Left renal pelvis (tissue), 4 donors: ENCODE measurements at regions not wholly inside any gene's neighbourhood (a gene's known extent, or its start where the extent isn't known, plus 50 kb on each side); places are given as distances from the start of the nearest gene placed in this dataset.

Experiments used
- DNase-seq, 4 donors: peaks; one replicate each; pipeline ENCODE4 v3.0.0-alpha.2; 2013; ENCODE audit warnings: low read depth in 4 of 4, low spot score in 3 of 4

- DNase-seq, result no peak
Measured at GRCh38 chr15:70476441-70476840, 286.9 kb downstream of the UACA start.

DNA sequence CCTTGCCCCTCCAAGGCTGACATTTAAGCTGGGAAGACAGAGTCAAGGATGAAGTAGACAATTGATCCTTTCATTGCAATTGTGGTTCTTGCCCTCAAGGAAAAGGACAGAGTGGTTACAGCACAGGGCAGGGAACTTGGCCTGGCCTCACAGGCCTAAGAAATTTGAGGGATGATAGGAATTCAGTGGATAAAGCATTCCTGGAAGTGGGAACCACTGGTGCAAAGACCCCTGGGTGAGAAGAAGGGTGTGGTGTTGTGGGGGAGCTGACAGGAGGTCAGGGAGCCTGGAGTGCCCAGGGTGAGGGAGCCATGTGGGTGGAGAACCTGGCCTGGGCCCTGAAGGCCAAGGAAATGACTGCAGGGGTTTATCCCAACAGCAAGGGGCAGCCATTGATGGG, 287.4 kb downstream of the UACA start:
- no peak for DNase-seq

DNA sequence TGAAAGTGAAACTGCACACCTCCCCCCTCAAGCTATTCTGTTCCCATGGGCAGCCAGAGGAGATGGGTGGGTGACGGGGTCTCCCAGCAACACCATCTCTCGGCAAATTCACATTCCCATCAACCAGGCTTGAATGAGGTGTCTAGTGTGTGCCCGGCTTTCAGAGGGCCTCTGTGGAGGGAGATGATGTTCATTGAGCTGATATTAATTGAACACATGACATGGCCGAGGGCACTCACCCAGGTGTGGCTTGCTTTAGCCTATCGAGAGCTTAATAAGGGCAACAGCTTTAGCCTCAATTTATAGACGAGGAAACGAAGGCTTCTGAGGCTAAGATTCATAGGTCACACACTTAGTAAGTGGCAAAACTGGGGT, 288.0 kb downstream of the UACA start:
- DNase-seq, result no peak

DNA sequence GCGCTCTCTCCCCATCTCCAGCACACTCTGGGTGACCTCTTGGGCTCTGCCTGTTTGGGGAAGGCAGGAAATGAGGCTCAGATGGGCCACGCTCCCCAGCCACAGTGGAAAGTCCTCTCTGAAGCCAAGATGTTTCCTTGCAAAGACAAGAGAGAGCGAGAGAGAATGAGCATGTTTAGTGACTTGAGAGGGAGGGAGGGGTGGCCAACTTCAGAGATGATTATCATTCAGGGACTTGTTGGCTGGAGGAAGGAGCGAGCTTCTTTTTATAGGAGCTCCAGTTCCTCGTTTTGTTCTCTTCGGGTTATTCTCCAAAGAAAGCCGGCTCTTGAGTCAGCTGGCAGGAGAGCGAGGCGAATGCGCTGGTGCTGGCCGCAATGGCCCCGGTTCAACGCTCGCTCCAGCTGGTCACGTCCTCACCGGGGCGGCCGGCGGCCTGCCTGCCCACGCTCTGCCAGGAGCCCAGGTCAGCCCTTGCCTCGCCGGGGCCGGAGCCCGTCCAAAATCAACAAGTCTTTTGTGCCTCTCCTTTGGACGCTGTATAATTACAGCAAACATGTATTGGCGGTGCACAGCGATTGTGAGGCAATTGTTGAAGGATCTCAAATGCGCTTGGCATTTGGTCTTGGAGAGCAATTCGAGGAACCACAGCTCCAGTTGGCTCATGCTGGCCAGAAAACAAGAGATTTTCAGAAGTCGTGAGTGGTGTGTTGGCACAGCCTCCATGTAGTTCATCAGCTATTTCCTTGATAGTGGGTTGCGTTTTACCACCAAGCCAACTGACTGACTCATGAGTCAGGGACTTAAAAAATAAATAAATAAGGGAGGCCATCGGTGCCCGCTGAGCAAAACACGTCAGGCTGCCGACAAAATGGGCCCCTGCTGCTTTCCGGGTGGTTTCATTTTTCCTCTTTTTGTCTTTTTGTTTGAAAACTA, 288.6 kb downstream of the UACA start:
- no peak for DNase-seq

GRCh38 chr15:70473581-70474370, 289.6 kb downstream of the UACA start:
- no peak for DNase-seq

DNA sequence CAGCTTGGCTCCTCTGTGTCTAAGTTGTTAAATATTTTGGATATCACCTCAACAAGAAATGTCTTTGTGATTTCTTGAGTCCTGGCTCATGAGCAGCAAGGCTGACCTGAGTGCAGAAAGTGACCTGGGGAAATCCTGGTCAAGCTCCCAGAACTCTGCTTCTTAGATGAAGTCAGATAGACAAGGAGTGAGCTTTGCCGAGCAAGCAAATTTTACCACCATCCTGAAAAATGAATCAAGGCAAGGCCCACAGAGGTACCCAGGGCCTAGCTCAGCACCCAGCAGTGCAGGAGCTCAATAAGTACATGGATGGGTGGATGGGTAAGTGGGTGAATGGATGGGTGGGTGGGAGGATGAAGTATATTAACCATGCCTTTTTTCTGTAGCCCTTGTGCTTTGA, 291.8 kb downstream of the UACA start:
- no peak for DNase-seq

DNA sequence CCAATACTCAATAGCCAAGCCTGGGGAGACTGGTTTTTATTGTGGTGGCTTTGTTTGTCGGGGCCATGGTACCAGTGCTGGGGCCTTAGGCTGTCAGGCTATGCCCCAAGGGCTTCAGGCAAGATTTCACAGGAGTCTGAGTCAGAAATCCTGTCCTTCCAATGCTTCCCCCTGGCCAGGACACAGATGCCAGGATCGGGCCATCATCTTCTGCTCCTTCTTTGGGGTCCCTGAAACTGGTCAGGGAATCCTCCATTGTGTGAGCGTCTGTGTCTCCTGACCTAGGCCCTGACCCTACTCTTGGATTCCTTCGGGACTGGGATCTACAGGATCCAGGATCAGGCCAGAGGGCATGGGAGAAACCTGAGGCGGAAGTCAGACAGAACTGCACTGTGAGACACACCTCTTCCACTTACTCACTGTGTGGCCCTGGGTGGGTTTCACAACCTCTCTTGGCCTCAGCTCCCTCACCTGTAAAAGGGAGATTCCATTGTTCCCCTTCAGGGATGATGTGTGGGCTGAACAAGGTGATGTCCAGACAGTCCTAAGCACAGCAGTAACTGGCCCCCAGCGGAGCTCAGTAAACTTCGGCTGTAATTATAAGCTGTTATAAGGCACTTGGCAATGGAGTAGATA, 292.7 kb downstream of the UACA start:
- no peak for DNase-seq

DNA sequence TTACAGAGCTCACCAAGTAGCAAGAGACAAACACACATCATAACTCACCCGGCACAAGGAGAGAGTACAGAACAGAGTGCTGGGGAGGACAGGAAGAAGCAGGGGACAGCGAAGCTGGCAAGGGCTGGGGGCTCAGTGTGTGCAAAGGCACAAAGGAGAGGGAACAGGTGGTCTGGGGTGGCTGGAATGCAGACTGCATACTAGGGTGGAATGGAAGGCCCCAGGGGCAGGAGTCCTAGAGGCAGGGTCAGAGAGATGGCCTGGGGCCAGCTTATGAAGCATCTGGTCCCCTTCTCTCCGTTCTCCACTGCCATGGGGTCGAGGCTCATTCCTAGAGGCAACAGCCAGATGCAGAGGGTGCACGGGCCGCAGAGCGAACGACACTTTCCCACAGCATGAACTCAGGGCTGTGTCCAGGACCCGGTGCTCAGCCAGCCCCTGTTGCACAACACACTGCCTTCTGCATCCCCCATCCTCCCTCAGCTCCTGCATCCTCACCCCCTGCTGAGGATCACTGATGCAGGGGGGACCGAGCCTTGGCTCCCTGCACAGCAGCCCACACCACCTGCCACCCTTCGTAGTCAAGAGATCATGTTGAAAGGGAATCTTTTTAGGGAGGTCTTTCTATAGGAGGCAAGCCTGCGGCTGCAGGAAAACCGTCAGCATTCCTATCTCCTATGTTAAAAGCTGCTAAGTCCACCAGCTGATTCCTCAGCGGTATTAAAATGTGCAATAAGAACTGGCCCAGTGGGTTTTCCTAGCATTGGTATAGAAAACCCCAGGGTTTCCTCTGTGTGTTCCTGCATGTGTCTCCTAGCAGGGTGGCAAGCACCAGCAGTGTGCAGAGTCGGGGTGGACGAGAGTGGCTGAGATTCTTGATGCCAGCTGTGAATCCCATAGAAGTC, 293.5 kb downstream of the UACA start:
- DNase-seq, result no peak

DNA sequence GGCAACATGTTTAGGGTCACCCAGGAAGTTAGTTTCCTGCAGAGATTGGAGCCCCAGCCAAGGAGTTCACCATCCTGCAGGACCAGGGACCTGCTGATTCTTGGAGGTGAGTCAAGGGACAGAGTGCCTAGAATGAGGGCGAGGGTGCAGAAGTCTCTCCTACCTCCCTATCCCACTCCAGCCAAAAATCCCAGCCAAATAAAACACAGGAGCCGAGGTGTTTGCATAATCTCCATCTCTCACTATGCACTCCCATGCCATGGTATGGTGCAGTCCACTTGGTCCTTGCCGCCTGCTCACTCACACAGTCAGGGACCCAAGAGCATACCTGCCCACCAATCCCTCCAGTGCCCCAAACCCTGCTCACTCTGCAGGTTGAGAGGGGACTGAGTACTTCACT, 294.2 kb downstream of the UACA start:
- DNase-seq, result no peak

GRCh38 chr15:70466895-70467529, 296.3 kb downstream of the UACA start:
- no peak for DNase-seq

DNA sequence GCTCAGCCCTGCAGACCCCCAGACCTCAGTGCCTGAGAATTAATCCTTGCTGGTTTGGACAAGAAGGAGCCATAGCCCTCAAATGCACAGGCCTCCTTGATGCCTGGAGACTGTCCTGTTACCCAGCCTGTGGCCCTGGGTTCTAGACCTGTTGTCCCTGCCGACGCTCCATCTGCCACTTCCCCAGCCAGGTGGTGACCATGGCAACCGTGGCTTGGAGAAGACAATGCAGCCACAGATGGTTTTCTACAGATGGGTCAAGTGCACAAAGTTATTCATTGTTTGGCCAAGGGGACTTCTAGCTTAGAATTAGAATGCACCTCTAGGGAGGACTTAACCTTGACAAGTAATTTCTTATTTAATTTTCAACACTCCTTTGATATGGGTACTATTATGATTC, 297.1 kb downstream of the UACA start:
- DNase-seq, result no peak

DNA sequence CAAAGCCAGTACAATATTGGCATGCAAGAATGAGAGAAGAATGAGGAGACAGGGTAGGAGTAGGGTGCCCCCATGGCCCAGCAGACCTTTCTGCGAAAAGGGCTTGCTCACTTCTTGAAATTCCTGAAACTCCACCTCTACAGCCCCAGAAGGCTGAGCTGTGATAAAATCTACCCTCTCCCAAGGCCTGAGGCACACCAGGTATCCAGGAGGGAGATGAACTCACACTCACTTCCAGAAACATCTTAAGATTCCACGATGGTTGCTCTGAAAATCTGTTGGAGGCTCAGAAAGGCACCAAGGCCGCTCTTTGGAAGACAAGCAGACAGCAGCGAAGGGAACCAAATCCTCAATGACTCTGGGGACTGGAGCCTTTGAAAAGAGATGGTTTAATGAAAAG, 297.5 kb downstream of the UACA start:
- DNase-seq, result no peak

DNA sequence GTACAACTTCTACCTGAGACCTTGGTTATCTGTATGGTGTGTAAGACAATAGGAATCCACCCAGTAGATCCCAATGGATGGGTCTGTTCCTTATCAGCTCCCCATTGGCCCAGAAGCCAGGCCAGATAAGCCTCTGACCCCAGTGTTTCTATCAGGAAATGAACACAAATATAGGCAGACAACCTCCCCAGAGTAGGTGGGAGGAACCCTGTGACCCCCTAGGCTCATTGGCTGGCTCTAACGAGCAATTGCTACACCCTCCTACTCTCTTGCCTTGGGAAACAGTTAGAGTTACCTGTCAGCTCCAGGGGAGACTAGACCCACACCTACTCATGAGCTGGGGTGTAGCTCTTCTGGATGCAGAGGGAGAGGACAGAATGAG, 299.9 kb downstream of the UACA start:
- no peak for DNase-seq

DNA sequence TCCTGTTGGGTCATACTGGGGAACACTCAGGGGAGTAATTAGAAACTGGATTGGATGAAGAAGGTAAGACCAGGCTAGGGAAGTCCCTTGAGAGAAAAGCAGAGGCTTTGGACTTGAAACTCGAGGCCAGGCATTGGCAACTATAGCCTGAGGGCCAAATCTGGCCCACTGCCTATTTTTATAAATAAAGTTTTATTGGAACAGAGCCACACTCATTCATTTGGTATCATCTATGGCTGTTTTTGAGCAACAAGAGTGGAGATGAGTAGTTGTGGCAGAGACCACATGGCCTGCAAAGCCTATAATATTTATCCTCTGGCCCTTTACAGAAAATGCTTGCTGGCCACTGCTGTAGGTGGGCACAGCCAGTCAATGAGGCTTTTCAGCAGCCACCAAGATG, 301.4 kb downstream of the UACA start:
- DNase-seq, result no peak

DNA sequence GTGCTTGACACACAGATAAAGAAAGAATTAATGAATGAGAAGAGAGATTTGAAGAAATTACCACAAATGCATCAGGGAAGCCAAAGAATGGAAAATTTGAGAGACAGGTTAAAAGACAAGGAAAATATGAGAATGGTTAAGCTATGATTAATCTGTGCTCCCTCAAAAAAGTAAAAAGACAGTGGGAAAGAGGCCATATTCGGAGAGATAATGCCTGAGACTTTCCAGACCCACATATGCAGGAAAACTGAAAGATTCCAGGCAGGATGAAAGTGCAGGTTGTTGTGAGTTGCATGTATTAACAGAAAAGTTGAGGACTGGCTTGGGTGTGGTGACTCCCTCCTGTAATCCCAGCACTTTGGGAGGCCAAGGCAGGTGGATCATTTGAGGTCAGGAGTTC, 302.3 kb downstream of the UACA start:
- no peak for DNase-seq

DNA sequence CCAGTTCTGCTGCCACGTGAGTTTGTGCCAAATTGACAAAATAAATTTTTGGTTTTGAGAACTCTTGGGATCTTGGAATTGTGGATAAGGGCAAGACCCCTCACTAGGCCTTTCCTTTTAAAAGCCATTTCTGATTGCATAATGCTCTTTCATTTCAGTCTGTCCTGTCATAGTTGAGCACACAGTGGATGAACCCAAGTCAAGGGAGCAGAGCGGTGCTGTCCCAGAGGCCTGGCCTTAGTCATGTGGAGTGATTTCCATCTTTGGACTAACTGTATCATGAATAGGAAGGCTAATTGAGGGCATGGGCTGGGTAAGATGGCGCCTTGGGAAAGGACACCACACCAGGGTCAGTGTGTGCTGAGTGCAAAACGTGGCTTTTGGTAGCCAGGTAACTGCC, 304.0 kb downstream of the UACA start:
- DNase-seq, result no peak

- no peak for DNase-seq
Measured at GRCh38 chr15:70453766-70454165, 309.6 kb downstream of the UACA start.

DNA sequence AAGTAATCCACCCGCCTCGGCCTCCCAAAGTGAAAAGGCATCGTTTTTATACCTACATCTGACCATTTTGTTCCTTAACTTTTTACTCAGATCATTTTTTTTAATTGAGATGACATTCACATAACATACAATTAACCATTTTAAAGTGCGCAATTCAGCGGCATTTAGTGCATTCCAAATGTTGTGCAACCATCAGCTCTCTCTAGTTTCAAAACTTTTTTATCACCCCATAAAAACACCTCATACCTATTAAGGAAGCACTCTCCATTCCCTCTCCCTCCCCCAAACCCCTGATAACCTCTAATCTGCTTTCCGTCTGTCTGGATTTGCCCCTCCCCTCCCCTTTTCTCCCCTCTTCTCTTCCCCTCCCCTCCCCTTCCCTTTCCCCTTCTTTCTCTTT, 310.1 kb downstream of the UACA start:
- DNase-seq, result no peak

GRCh38 chr15:70451821-70452653, 311.3 kb downstream of the UACA start:
- DNase-seq, result no peak
